GM12878 (cell line): ENCODE measurements at regions not wholly inside any gene's neighbourhood (a gene's known extent, or its start where the extent isn't known, plus 50 kb on each side); places are given as distances from the start of the nearest gene placed in this dataset.
A peak's percentile ranks its signal among the peaks of the same experiment; 100 is the strongest.

Experiments
- ATAC-seq: fragments of 200-7000 bp; cut with Tn5 transposase; 3 replicates; pipeline ENCODE4 v1.9.1; 2020; ENCODE audit warnings: mild to moderate bottlenecking, moderate library complexity
- BruUV-seq: library from RNA; stranded (reverse); fragments of 400-500 nt; replicated peaks from 2 replicates; lab custom pipeline; 2021; lab: Mats Ljungman, UMichigan
- CTCF ChIA-PET: fragments of 300-600 bp; sonication (Branson Sonifier 250); formaldehyde crosslinking; extraction: SDS; loops from one replicate; lab custom pipeline; 2021; ENCODE audit warnings: inconsistent platforms; lab: Yijun Ruan, JAX
- POLR2A ChIA-PET: fragments of 350-600 bp; formaldehyde crosslinking; extraction: SDS; loops from one replicate; lab custom pipeline; 2021; ENCODE audit warnings: inconsistent platforms; lab: Charles Lee
- RAD21 ChIA-PET: fragments of 300-600 bp; sonication (Branson Sonifier 250); formaldehyde crosslinking; loops from one replicate; lab custom pipeline; 2023; ENCODE audit warnings: antibody characterized with exemption; ENCODE audit not compliant: unreplicated experiment; lab: Charles Lee
- SMC1A ChIA-PET: fragments of 300-600 bp; sonication (Branson Sonifier 250); formaldehyde crosslinking; loops from one replicate; lab custom pipeline; 2023; ENCODE audit not compliant: unreplicated experiment, uncharacterized antibody; lab: Charles Lee
- DNase-seq: peaks from one replicate; pipeline ENCODE4 v3.0.0-alpha.2; 2011; ENCODE audit warnings: low read depth, low spot score
- FAIRE-seq: peaks from 3 replicates; lab custom pipeline; 2011; peaks lifted over from hg19 to GRCh38; lab: Jason Lieb, UNC
- H2AFZ ChIP-seq: 2 replicates; pipeline ENCODE4 v1.6.0; 2011; ENCODE audit warnings: low read depth, low read length, control low read depth; ENCODE audit not compliant: control insufficient read depth
- H3K27ac ChIP-seq: 2 replicates; pipeline ENCODE4 v1.5.1; 2011; ENCODE audit warnings: control low read depth; ENCODE audit not compliant: control insufficient read depth, insufficient read depth
- H3K27me3 ChIP-seq, 2 experiments: replicated peaks in 1 of 2; 2 replicates each; pipeline versions ENCODE4 v1.6.0 to v1.6.1; 2011; ENCODE audit warnings: low read length in 1 of 2; ENCODE audit not compliant: control insufficient read depth in 2 of 2, insufficient read depth in 2 of 2
- H3K36me3 ChIP-seq, 2 experiments: 2 replicates each; pipeline ENCODE4 v1.5.1; 2011; ENCODE audit warnings: low read length in 1 of 2; ENCODE audit not compliant: control insufficient read depth in 2 of 2, insufficient read depth in 2 of 2
- H3K4me1 ChIP-seq: 2 replicates; pipeline ENCODE4 v1.6.1; 2011; ENCODE audit warnings: mild to moderate bottlenecking, low read length, moderate library complexity, mixed read lengths; ENCODE audit not compliant: control insufficient read depth, insufficient read depth
- H3K4me2 ChIP-seq: 2 replicates; pipeline ENCODE4 v1.6.0; 2011; ENCODE audit warnings: control low read depth; ENCODE audit not compliant: control insufficient read depth, insufficient read depth
- H3K4me3 ChIP-seq: fragments of 200-600 bp; sonication (generic); 2 replicates; pipeline ENCODE4 v1.5.1; 2016
- H3K79me2 ChIP-seq: 2 replicates; pipeline ENCODE4 v1.6.0; 2011; ENCODE audit warnings: low read length; ENCODE audit not compliant: control insufficient read depth, insufficient read depth
- H3K9ac ChIP-seq: 2 replicates; pipeline ENCODE4 v1.8.0; 2011; ENCODE audit warnings: low read length, control low read depth, mixed read lengths; ENCODE audit not compliant: control insufficient read depth, insufficient read depth
- H3K9me3 ChIP-seq: replicated peaks from 3 replicates; pipeline ENCODE4 v1.5.1; 2011; ENCODE audit warnings: mild to moderate bottlenecking, low read length; ENCODE audit not compliant: control insufficient read depth, insufficient read depth
- H4K20me1 ChIP-seq: 2 replicates; pipeline ENCODE4 v1.6.0; 2011; ENCODE audit not compliant: control insufficient read depth, insufficient read depth
- CHD1 ChIP-seq: IDR thresholded peaks from 2 replicates; pipeline ENCODE4 v1.6.1; 2012; ENCODE audit warnings: low read depth, low read length, improper control_type of control experiment
- NRF1 ChIP-seq: conservative IDR thresholded peaks from 2 replicates; pipeline ENCODE4 v1.6.1; 2011; ENCODE audit warnings: mild to moderate bottlenecking, low read depth, low read length, improper control_type of control experiment
- PAX5 ChIP-seq: IDR thresholded peaks from 2 replicates; pipeline ENCODE4 v1.6.1; 2011; ENCODE audit warnings: low read depth, low read length, borderline replicate concordance
- RFX5 ChIP-seq: IDR thresholded peaks from 2 replicates; pipeline ENCODE4 v1.6.1; 2011; ENCODE audit warnings: low read depth, low read length, improper control_type of control experiment
- SMARCA5 ChIP-seq: fragments of 450-650 bp; IDR thresholded peaks from 2 replicates; pipeline ENCODE4 v1.6.1; 2017; ENCODE audit warnings: mild to moderate bottlenecking
- SRF ChIP-seq, 2 experiments: IDR thresholded peaks; 2 replicates each; pipeline ENCODE4 v1.6.1; 2011; ENCODE audit warnings: low read depth in 2 of 2, low read length in 2 of 2, mild to moderate bottlenecking in 1 of 2, moderate library complexity in 1 of 2
- USF2 ChIP-seq: IDR thresholded peaks from 2 replicates; pipeline ENCODE4 v1.6.1; 2011; ENCODE audit warnings: low read depth, low read length, improper control_type of control experiment, borderline replicate concordance
- ZBTB33 ChIP-seq: fragments of 450-650 bp; IDR thresholded peaks from 2 replicates; pipeline ENCODE4 v1.6.1; 2017; ENCODE audit warnings: mild to moderate bottlenecking
- ZBTB4 ChIP-seq: fragments of 450-650 bp; formaldehyde crosslinking; IDR thresholded peaks from 2 replicates; pipeline ENCODE4 v1.4.0; 2022; ENCODE audit warnings: mild to moderate bottlenecking, moderate library complexity
- ZZZ3 ChIP-seq: IDR thresholded peaks from 2 replicates; pipeline ENCODE4 v1.6.1; 2011; ENCODE audit warnings: low read depth; ENCODE audit not compliant: control insufficient read depth, insufficient read length
- WGBS: methylation state at CpG from one replicate; pipeline ENCODE4 v1.1.6; 2016; ENCODE audit warnings: low lambda C conversion rate; ENCODE audit not compliant: insufficient replicate concordance, insufficient coverage; ENCODE audit errors: missing lambda C conversion rate; 5-methylcytosine and 5-hydroxymethylcytosine counted together
- in situ Hi-C: fragments of 300-500 bp; cut with MboI; formaldehyde crosslinking; loops from 9 replicates; pipeline ENCODE4 v1.14.3; 2018; ENCODE audit warnings: mixed read lengths
- intact Hi-C: fragments of 100-400 bp; cut with micrococcal nuclease; formaldehyde crosslinking; loops from one replicate; pipeline ENCODE4 v1.14.2; 2022; ENCODE audit not compliant: unreplicated experiment
- TF ChIP-seq, protein P1 (sequence below): fragments of 450-650 bp; IDR thresholded peaks from 2 replicates; pipeline ENCODE4 v1.6.1; 2017; ENCODE audit warnings: mild to moderate bottlenecking, moderate library complexity

GRCh38 chr5:71877511-71877910, 158.4 kb downstream of the CARTPT start:
- Histone ChIP-seq H3K36me3 (no peaks in the 10 kb centered on the region), H3K9me3 (no peaks in the 10 kb centered on the region; the same call in 2 of the 3 replicates), H2AFZ (no peak overlapping the region; the same call in 1 of the 2 replicates), H4K20me1 (no peaks in the 10 kb centered on the region), H3K4me2 (no peak overlapping the region), H3K4me3 (no peak overlapping the region), H3K27ac (no peak overlapping the region), H3K27me3 (peaks cover 0 to 2% of the 10 kb centered on the region in 2 experiments; a peak in 1 of 4 replicates), H3K4me1 (no peaks in the 10 kb centered on the region), H3K79me2 (no peaks in the 10 kb centered on the region), H3K9ac (no peak overlapping the region)
- no peak for FAIRE-seq
- ChIA-PET SMC1A (interaction anchor here (1.3 kb wide), 1 partner anchor 8 kb away, joined by 4 read pairs; no protein-coding TSS in a partner anchor), POLR2A (interaction anchor here (0.6 kb wide), 1 partner anchor 14 kb away, joined by 6 read pairs; no protein-coding TSS in a partner anchor), CTCF (interaction anchor here (0.9 kb wide), 1 partner anchor 95 kb away, joined by 3 read pairs; no protein-coding TSS in a partner anchor), RAD21 (no interaction called here)
- BruUV-seq, result no TSS peak
- peak; percentile 48 for DNase-seq
- ATAC-seq, result peak; percentile 50
- intact Hi-C loops (no loop called here), in situ Hi-C loops (no loop called here)
- WGBS, result 0% methylated on average over 1 of the region's 1 CpG
- no peak for TF ChIP-seq NRF1
- no peak for TF ChIP-seq ZZZ3
- TF ChIP-seq PAX5, result peak; percentile 59; the same call in 1 of the 2 replicates
- TF ChIP-seq, protein P1, sequence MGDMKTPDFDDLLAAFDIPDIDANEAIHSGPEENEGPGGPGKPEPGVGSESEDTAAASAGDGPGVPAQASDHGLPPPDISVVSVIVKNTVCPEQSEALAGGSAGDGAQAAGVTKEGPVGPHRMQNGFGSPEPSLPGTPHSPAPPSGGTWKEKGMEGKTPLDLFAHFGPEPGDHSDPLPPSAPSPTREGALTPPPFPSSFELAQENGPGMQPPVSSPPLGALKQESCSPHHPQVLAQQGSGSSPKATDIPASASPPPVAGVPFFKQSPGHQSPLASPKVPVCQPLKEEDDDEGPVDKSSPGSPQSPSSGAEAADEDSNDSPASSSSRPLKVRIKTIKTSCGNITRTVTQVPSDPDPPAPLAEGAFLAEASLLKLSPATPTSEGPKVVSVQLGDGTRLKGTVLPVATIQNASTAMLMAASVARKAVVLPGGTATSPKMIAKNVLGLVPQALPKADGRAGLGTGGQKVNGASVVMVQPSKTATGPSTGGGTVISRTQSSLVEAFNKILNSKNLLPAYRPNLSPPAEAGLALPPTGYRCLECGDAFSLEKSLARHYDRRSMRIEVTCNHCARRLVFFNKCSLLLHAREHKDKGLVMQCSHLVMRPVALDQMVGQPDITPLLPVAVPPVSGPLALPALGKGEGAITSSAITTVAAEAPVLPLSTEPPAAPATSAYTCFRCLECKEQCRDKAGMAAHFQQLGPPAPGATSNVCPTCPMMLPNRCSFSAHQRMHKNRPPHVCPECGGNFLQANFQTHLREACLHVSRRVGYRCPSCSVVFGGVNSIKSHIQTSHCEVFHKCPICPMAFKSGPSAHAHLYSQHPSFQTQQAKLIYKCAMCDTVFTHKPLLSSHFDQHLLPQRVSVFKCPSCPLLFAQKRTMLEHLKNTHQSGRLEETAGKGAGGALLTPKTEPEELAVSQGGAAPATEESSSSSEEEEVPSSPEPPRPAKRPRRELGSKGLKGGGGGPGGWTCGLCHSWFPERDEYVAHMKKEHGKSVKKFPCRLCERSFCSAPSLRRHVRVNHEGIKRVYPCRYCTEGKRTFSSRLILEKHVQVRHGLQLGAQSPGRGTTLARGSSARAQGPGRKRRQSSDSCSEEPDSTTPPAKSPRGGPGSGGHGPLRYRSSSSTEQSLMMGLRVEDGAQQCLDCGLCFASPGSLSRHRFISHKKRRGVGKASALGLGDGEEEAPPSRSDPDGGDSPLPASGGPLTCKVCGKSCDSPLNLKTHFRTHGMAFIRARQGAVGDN, result peak; percentile 21; the same call in 1 of the 2 replicates
- TF ChIP-seq ZBTB4 (CRISPR knock-in tag), result no peak
- no peak for TF ChIP-seq CHD1
- TF ChIP-seq ZBTB33, result no peak
- no peak for TF ChIP-seq SRF (IDR thresholded peaks at IDR 0.05; ENCODE audit: low read depth in 2 of 2, low read length in 2 of 2)
- no peak for TF ChIP-seq RFX5
- no peak for TF ChIP-seq SMARCA5
- TF ChIP-seq USF2, result no peak
